ENCODE measurements at regions not wholly inside any gene's neighbourhood (a gene's known extent, or its start where the extent isn't known, plus 50 kb on each side); places are given as distances from the start of the nearest gene placed in this dataset.

GRCh38 chr10:24120646-24121045, 88.3 kb upstream of the KIAA1217 start:
- Histone ChIP-seq H3K79me2 (ENCODE audit: control insufficient read depth, insufficient read depth, low read length) (no peaks in the 10 kb centered on the region), H3K4me1 (ENCODE audit: control insufficient read depth, insufficient read depth, low read length) (no peaks in the 10 kb centered on the region), H3K4me2 (ENCODE audit: control insufficient read depth, insufficient read depth) (no peak overlapping the region), H3K27ac (ENCODE audit: control insufficient read depth, insufficient read depth) (no peak overlapping the region), H3K9me3 (replicated peaks; ENCODE audit: control insufficient read depth, insufficient read depth, low read length) (no peaks in the 10 kb centered on the region), H3K4me3 (no peak overlapping the region), H3K27me3 (replicated peaks in 1 of 2; ENCODE audit: control insufficient read depth in 2 of 2, insufficient read depth in 2 of 2, low read length in 1 of 2) (no peaks in the 10 kb centered on the region), H3K9ac (ENCODE audit: control insufficient read depth, insufficient read depth, low read length) (no peak overlapping the region), H4K20me1 (ENCODE audit: control insufficient read depth, insufficient read depth) (no peaks in the 10 kb centered on the region), H2AFZ (ENCODE audit: control insufficient read depth, low read depth, low read length) (no peak overlapping the region), H3K36me3 (ENCODE audit: control insufficient read depth in 2 of 2, insufficient read depth in 2 of 2, low read length in 1 of 2) (no peaks in the 10 kb centered on the region)
- no peak for DNase-seq (ENCODE audit: low read depth, low spot score)
- no peak for ATAC-seq
- no TSS peak for BruUV-seq (replicated peaks)
- TF ChIP-seq ETV6 (conservative IDR thresholded peaks at IDR 0.05 in 1 of 2, IDR thresholded peaks at IDR 0.05 in 1 of 2; ENCODE audit: borderline replicate concordance in 1 of 2, low read depth in 1 of 2): no peak
- TF ChIP-seq JUND (IDR thresholded peaks at IDR 0.05; ENCODE audit: low read depth, low read length): no peak
- TF ChIP-seq HDAC6 (IDR thresholded peaks at IDR 0.05; ENCODE audit: unreplicated experiment): no peak
- TF ChIP-seq ATF3 (IDR thresholded peaks at IDR 0.05; ENCODE audit: borderline replicate concordance, extremely low read depth, low read depth, low read length): no peak
- no peak for TF ChIP-seq ZBTB11 (CRISPR knock-in tag; IDR thresholded peaks at IDR 0.05)
- no peak for TF ChIP-seq TBL1XR1 (IDR thresholded peaks at IDR 0.05; ENCODE audit: low read depth, low read length)
- no peak for TF ChIP-seq ZNF207 (IDR thresholded peaks at IDR 0.05; ENCODE audit: borderline replicate concordance)
- TF ChIP-seq RBBP5 (conservative IDR thresholded peaks at IDR 0.05): no peak
- TF ChIP-seq EZH2 (IDR thresholded peaks at IDR 0.05; ENCODE audit: borderline replicate concordance, control insufficient read depth, low read depth, low read length): no peak
- TF ChIP-seq CREM (IDR thresholded peaks at IDR 0.05; ENCODE audit: low read depth): no peak
- TF ChIP-seq IRF5 (IDR thresholded peaks at IDR 0.05; ENCODE audit: borderline replicate concordance): no peak
- TF ChIP-seq ZBTB40 (IDR thresholded peaks at IDR 0.05; ENCODE audit: borderline replicate concordance): no peak
- no peak for TF ChIP-seq MLLT1 (IDR thresholded peaks at IDR 0.05)
- TF ChIP-seq DPF2 (IDR thresholded peaks at IDR 0.05): no peak
- 0% methylated on average over 1 of the region's 1 CpG for WGBS (ENCODE audit: insufficient coverage, insufficient replicate concordance, low lambda C conversion rate, missing lambda C conversion rate)
- RAD21 ChIA-PET (ENCODE audit: unreplicated experiment): interaction anchor here (0.6 kb wide), 1 partner anchor 86 kb away, joined by 3 read pairs; no protein-coding TSS in a partner anchor
- in situ Hi-C loops (cut with MboI) (no loop called here), intact Hi-C loops (cut with micrococcal nuclease; ENCODE audit: unreplicated experiment) (no loop called here)
- FAIRE-seq: no peak
- CTCF ChIA-PET: no interaction called here
- SMC1A ChIA-PET (ENCODE audit: uncharacterized antibody, unreplicated experiment): no interaction called here
- POLR2A ChIA-PET: no interaction called here

Measured in GM12878 (cell line).